Hepatocyte (in vitro differentiated cells): ENCODE measurements at regions not wholly inside any gene's neighbourhood (a gene's known extent, or its start where the extent isn't known, plus 50 kb on each side); places are given as distances from the start of the nearest gene placed in this dataset.

Source experiments
- CTCF ChIP-seq: fragments of 200-600 bp; sonication (generic); IDR thresholded peaks from 2 replicates; pipeline ENCODE4 v1.5.1; 2016; ENCODE audit warnings: antibody characterized with exemption, mild to moderate bottlenecking; ENCODE audit not compliant: poor library complexity
- EZH2 ChIP-seq: fragments of 200-600 bp; sonication (generic); IDR thresholded peaks from 2 replicates; pipeline ENCODE4 v1.6.1; 2016; ENCODE audit warnings: antibody characterized with exemption, mild to moderate bottlenecking, borderline replicate concordance

DNA sequence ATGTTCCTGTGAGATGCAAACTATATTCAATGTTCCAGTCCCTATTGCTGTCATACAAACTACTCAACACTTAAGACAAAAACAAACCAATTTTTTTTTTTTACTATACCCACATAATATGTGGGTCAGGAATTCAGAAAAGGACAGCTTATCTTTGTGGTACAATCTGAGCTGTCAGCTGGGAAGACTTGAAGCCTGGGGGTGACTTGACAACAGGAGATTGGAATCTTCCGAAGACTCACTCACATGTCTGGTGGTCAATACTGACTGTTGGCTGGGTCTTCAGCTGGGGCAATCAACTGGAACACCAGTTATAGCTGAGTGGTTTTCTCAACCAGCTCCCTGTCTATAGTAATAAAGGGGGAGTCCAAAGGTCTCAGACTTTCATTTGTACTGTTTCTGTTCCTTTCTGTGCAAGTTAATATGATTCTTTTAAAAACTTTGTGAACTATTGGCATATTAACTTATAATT lies 81.7 kb upstream of the ATP1B1 start:
- TF ChIP-seq CTCF (no peak), EZH2 (no peak)
